Mesenchymal stem cell (in vitro differentiated cells and primary cell): ENCODE measurements at regions not wholly inside any gene's neighbourhood (a gene's known extent, or its start where the extent isn't known, plus 50 kb on each side); places are given as distances from the start of the nearest gene placed in this dataset.

Experiments used
- DNase-seq: peaks from one replicate; pipeline ENCODE4 v3.0.0-alpha.2; 2013
- H2AFZ ChIP-seq: one replicate; pipeline ENCODE4 v1.6.1; 2013; ENCODE audit warnings: low read depth, mild to moderate bottlenecking, control low read depth, inconsistent platforms, low read length, moderate library complexity
- H2AK5ac ChIP-seq: 2 replicates; pipeline ENCODE4 v1.6.1; 2013; ENCODE audit warnings: low read length, moderate library complexity, mild to moderate bottlenecking, inconsistent platforms; ENCODE audit not compliant: severe bottlenecking
- H2BK120ac ChIP-seq: one replicate; pipeline ENCODE4 v1.6.1; 2013; ENCODE audit warnings: low read depth, mild to moderate bottlenecking, inconsistent platforms, low read length, moderate library complexity
- H2BK12ac ChIP-seq, 2 experiments: one replicate each; pipeline ENCODE4 v1.6.1; 2013; ENCODE audit warnings: inconsistent platforms in 2 of 2, low read length in 2 of 2, mild to moderate bottlenecking in 2 of 2, moderate library complexity in 2 of 2, control low read depth in 1 of 2
- H2BK15ac ChIP-seq: one replicate; pipeline ENCODE4 v1.6.1; 2013; ENCODE audit warnings: mild to moderate bottlenecking, low read depth, inconsistent platforms; ENCODE audit not compliant: poor library complexity, severe bottlenecking
- H2BK5ac ChIP-seq: 2 replicates; pipeline ENCODE4 v1.6.1; 2013; ENCODE audit warnings: low read depth, mild to moderate bottlenecking, low read length, control low read depth, inconsistent platforms; ENCODE audit not compliant: poor library complexity, severe bottlenecking
- H3K14ac ChIP-seq, 2 experiments: one replicate each; pipeline ENCODE4 v1.6.1; 2013; ENCODE audit warnings: inconsistent platforms in 2 of 2, low read length in 2 of 2, control low read depth in 1 of 2, mild to moderate bottlenecking in 1 of 2, moderate library complexity in 1 of 2
- H3K18ac ChIP-seq, 2 experiments: one replicate each; pipeline ENCODE4 v1.6.1; 2013; ENCODE audit warnings: inconsistent platforms in 2 of 2, low read length in 2 of 2, control low read depth in 1 of 2, low read depth in 1 of 2, mild to moderate bottlenecking in 1 of 2
- H3K23ac ChIP-seq, 2 experiments: one replicate each; pipeline ENCODE4 v1.6.1; 2013; ENCODE audit warnings: inconsistent platforms in 2 of 2, low read length in 2 of 2, mild to moderate bottlenecking in 2 of 2, moderate library complexity in 2 of 2, control low read depth in 1 of 2
- H3K27ac ChIP-seq: 2 replicates; pipeline ENCODE4 v1.5.1; 2013; ENCODE audit warnings: mild to moderate bottlenecking, moderate library complexity, low read length, control low read depth, inconsistent platforms; ENCODE audit not compliant: poor library complexity, severe bottlenecking
- H3K27me3 ChIP-seq, 2 experiments: 2 replicates each; pipeline versions ENCODE4 v1.6.1 to v1.7.0; 2013; ENCODE audit warnings: low read length in 2 of 2, mild to moderate bottlenecking in 2 of 2, moderate library complexity in 2 of 2, control low read depth in 1 of 2, inconsistent platforms in 1 of 2; ENCODE audit not compliant: control insufficient read depth in 1 of 2, insufficient read depth in 1 of 2
- H3K36me3 ChIP-seq, 2 experiments: 2 replicates each; pipeline versions ENCODE4 v1.6.1 to v1.7.0; 2013; ENCODE audit warnings: low read length in 2 of 2, control low read depth in 1 of 2, inconsistent platforms in 1 of 2, low read depth in 1 of 2, mild to moderate bottlenecking in 1 of 2; ENCODE audit not compliant: insufficient read depth in 2 of 2, control insufficient read depth in 1 of 2
- H3K4ac ChIP-seq, 2 experiments: one replicate each; pipeline ENCODE4 v1.6.1; 2013; ENCODE audit warnings: inconsistent platforms in 2 of 2, low read length in 2 of 2, mild to moderate bottlenecking in 2 of 2, moderate library complexity in 2 of 2, control low read depth in 1 of 2, low read depth in 1 of 2
- H3K4me1 ChIP-seq: 2 replicates; pipeline ENCODE4 v1.6.1; 2013; ENCODE audit warnings: low read depth, low read length, control low read depth; ENCODE audit not compliant: control insufficient read depth, insufficient read depth
- H3K4me2 ChIP-seq: 2 replicates; pipeline ENCODE4 v1.6.1; 2013; ENCODE audit warnings: low read length, mild to moderate bottlenecking, inconsistent platforms; ENCODE audit not compliant: poor library complexity, severe bottlenecking
- H3K4me3 ChIP-seq, 2 experiments: 2 replicates each; pipeline versions ENCODE4 v1.5.1 to v1.7.0; 2013; ENCODE audit warnings: low read length in 2 of 2, mild to moderate bottlenecking in 2 of 2, control low read depth in 1 of 2, low read depth in 1 of 2; ENCODE audit not compliant: insufficient read depth in 1 of 2
- H3K79me1 ChIP-seq: replicated peaks from 2 replicates; pipeline ENCODE4 v1.6.1; 2013; ENCODE audit warnings: mild to moderate bottlenecking, control low read depth, low read length, inconsistent platforms; ENCODE audit not compliant: poor library complexity, severe bottlenecking
- H3K9ac ChIP-seq: 2 replicates; pipeline ENCODE4 v1.7.0; 2013; ENCODE audit warnings: mild to moderate bottlenecking, low read length, moderate library complexity
- H3K9me3 ChIP-seq: 2 replicates; pipeline ENCODE4 v1.7.0; 2013; ENCODE audit warnings: mild to moderate bottlenecking, low read length; ENCODE audit not compliant: control insufficient read depth
- H4K8ac ChIP-seq: one replicate; pipeline ENCODE4 v1.6.1; 2013; ENCODE audit warnings: inconsistent platforms, mild to moderate bottlenecking, low read length, moderate library complexity
- H4K91ac ChIP-seq: one replicate; pipeline ENCODE4 v1.6.1; 2013; ENCODE audit warnings: mild to moderate bottlenecking, low read length, inconsistent platforms
- WGBS: methylation state at CpG from one replicate; pipeline ENCODE4 v1.1.7; 2013; ENCODE audit warnings: mixed read lengths; 5-methylcytosine and 5-hydroxymethylcytosine counted together

DNA sequence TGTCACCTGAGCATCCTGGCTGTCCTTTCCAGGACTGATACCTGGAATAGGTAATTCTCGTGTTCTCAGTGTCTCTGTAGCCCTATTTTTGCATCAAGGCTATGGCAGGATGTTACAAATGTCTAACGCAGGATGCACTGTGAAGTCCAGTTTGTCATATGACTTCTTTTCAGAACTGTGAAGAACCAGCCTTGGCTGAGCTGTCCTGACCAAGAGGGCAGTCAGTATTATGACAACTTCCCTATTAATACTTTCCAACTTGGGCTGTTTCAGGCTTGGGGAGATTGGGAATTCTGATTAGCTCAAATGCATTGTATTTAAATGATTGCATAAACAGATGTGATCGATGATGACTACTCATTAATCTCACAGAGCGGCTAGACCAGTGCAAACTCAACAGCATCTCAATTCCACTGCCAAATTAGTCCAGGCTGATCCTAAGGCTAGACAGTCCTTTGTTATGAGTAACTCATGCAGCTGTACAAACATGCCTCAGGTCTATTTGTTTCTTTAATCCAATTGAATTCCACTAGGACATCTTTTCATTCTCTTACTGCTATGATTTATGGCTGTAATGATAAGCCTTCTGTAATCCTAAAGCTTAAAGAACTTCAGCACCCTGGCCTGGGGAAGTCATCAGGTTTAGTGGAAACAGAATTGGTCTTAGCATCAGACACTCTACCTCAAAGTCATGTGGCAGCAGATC, 331.6 kb downstream of the KCNS3 start:
- Histone ChIP-seq H2AK5ac (peak overlapping the region; percentile 82), H3K79me1 (no peaks in the 10 kb centered on the region), H3K4me2 (no peak overlapping the region), H2BK15ac (no peak overlapping the region), H2AFZ (no peak overlapping the region), H3K27ac (peak overlapping the region; percentile 36), H3K14ac (no peak overlapping the region), H3K9me3 (no peaks in the 10 kb centered on the region), H3K4me3 (no peak overlapping the region), H2BK5ac (no peak overlapping the region), H3K27me3 (peaks cover 0 to 9% of the 10 kb centered on the region in 2 experiments), H4K8ac (no peak overlapping the region), H2BK120ac (no peak overlapping the region), H2BK12ac (no peak overlapping the region), H3K23ac (no peak overlapping the region), H3K9ac (no peak overlapping the region), H3K18ac (no peak overlapping the region), H4K91ac (no peak overlapping the region), H3K36me3 (no peaks in the 10 kb centered on the region), H3K4me1 (peaks cover 2% of the 10 kb centered on the region), H3K4ac (no peak overlapping the region)
- WGBS, result 79% methylated on average over 4 of the region's 4 CpGs
- no peak for DNase-seq

DNA sequence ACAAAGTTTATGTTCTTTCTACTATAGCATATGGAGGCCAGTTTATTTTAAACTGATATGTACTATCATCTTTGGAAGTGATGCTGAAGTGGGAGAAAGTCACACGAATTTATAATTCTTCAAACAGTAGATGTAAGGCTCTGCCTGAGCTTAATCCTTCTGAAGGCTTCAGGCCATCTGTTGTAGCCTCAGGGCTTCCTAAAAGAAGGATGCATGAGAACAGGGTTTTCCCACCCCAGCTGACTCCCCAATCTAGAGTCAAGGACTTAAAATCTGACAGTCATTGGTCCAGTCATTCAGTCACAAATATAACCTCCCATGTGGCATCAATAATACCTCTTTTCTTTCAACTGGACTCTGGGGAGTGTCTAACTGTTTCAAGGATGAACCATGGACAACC, 330.5 kb downstream of the KCNS3 start:
- Histone ChIP-seq H3K9ac (no peak overlapping the region), H3K4me1 (peaks cover 2% of the 10 kb centered on the region), H3K23ac (no peak overlapping the region), H2BK12ac (no peak overlapping the region), H3K4ac (no peak overlapping the region), H3K4me3 (no peak overlapping the region), H3K27me3 (peaks cover 0 to 9% of the 10 kb centered on the region in 2 experiments), H4K8ac (no peak overlapping the region), H2BK15ac (no peak overlapping the region), H3K9me3 (no peaks in the 10 kb centered on the region), H3K36me3 (no peaks in the 10 kb centered on the region), H2BK120ac (no peak overlapping the region), H4K91ac (no peak overlapping the region), H2AK5ac (no peak overlapping the region), H3K14ac (no peak overlapping the region), H2AFZ (no peak overlapping the region), H2BK5ac (no peak overlapping the region), H3K79me1 (no peaks in the 10 kb centered on the region), H3K18ac (no peak overlapping the region), H3K4me2 (no peak overlapping the region), H3K27ac (no peak overlapping the region)
- WGBS, result 60% methylated on average over 1 of the region's 1 CpG
- DNase-seq, result no peak

DNA sequence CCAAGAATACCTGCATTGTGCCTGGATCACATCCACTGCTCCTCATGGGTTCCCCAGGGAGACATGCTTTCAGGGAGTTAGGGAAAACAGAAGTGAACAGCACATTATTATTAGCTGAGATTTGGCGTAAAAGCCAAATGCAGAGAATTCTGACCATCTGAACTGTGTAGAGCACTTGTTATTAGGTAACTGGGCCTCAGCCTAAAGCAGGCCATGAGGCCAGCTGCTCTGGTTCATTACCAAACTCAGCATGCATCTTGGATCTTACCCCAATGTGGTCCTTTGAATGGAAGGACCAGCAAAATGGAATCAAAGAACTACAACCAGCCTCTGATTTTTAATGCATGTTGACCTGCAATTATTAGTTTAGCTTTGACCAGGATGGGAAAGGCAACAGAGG, 322.3 kb downstream of the KCNS3 start:
- no peak for DNase-seq
- 96% methylated on average over 1 of the region's 1 CpG for WGBS

DNA sequence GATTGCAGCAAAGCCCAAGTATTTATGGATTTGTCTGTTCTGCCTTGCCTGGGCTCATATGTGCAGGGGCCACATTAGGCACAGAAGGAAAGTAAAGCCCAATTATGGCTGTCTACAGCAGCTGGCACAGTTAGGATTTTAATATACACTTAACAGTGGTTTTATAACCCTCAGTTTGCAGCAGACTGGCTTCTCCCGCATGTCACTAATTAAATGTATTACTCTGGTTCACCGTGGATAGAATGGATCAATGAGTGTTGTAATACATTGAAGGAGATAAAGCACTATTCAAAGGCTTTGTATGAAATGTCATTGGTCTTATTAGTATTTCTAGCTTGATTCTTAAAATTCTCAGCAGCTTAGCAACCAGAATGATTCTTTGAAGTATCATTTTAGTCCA, 320.2 kb downstream of the KCNS3 start:
- no peak overlapping the region for H2BK120ac ChIP-seq
- H3K4me1 ChIP-seq, result no peaks in the 10 kb centered on the region
- no peak overlapping the region for H2AK5ac ChIP-seq
- DNase-seq, result no peak
- no peak overlapping the region for H3K4me2 ChIP-seq
- no peaks in the 10 kb centered on the region for H3K36me3 ChIP-seq
- no peak overlapping the region for H2BK12ac ChIP-seq
- H2BK5ac ChIP-seq, result no peak overlapping the region
- no peaks in the 10 kb centered on the region for H3K79me1 ChIP-seq
- H3K4ac ChIP-seq, result no peak overlapping the region
- H4K8ac ChIP-seq, result no peak overlapping the region
- no peak overlapping the region for H4K91ac ChIP-seq
- no peak overlapping the region for H3K9ac ChIP-seq
- H2BK15ac ChIP-seq, result no peak overlapping the region
- H2AFZ ChIP-seq, result no peak overlapping the region
- H3K14ac ChIP-seq, result no peak overlapping the region
- H3K27me3 ChIP-seq, result no peaks in the 10 kb centered on the region
- no peaks in the 10 kb centered on the region for H3K9me3 ChIP-seq
- WGBS, result 95% methylated on average over 2 of the region's 2 CpGs
- no peak overlapping the region for H3K18ac ChIP-seq
- no peak overlapping the region for H3K27ac ChIP-seq
- H3K23ac ChIP-seq, result no peak overlapping the region
- H3K4me3 ChIP-seq, result no peak overlapping the region

More for the DNA sequence above, 322.3 kb downstream of the KCNS3 start:
- no peak overlapping the region for H3K4me3 ChIP-seq
- H4K8ac ChIP-seq, result no peak overlapping the region
- no peaks in the 10 kb centered on the region for H3K4me1 ChIP-seq
- no peak overlapping the region for H4K91ac ChIP-seq
- no peaks in the 10 kb centered on the region for H3K9me3 ChIP-seq
- no peak overlapping the region for H3K9ac ChIP-seq
- no peak overlapping the region for H2BK5ac ChIP-seq
- H3K14ac ChIP-seq, result no peak overlapping the region
- no peaks in the 10 kb centered on the region for H3K36me3 ChIP-seq
- H2BK120ac ChIP-seq, result no peak overlapping the region
- H3K4me2 ChIP-seq, result no peak overlapping the region
- no peak overlapping the region for H3K27ac ChIP-seq
- H3K27me3 ChIP-seq, result no peaks in the 10 kb centered on the region
- no peak overlapping the region for H2BK15ac ChIP-seq
- no peak overlapping the region for H2AK5ac ChIP-seq
- no peak overlapping the region for H3K18ac ChIP-seq
- H3K4ac ChIP-seq, result no peak overlapping the region
- no peak overlapping the region for H3K23ac ChIP-seq
- no peak overlapping the region for H2BK12ac ChIP-seq
- H3K79me1 ChIP-seq, result no peaks in the 10 kb centered on the region
- no peak overlapping the region for H2AFZ ChIP-seq
